Spleen (tissue), 11 donors: ENCODE measurements at regions not wholly inside any gene's neighbourhood (a gene's known extent, or its start where the extent isn't known, plus 50 kb on each side); places are given as distances from the start of the nearest gene placed in this dataset.

Experiments used
- DNase-seq: peaks from one replicate; pipeline ENCODE4 v3.0.0-alpha.2; 2020
- H3K27ac ChIP-seq, 8 donors: fragments of 200-600 bp; sonication (generic) in 7 of 8; 1 replicate in 4 of 8; 2 replicates in 4 of 8; pipeline versions ENCODE4 v1.5.0 to v1.8.0; 2016 to 2021; ENCODE audit warnings: inconsistent platforms in 4 of 8, mild to moderate bottlenecking in 4 of 8, moderate library complexity in 1 of 8
- H3K27me3 ChIP-seq, 7 donors: fragments of 200-600 bp; sonication (generic) in 6 of 7; replicated peaks in 1 of 7; 1 replicate in 4 of 7; 2 replicates in 3 of 7; pipeline versions ENCODE4 v1.5.0 to v1.8.0; 2016 to 2021; ENCODE audit warnings: inconsistent platforms in 3 of 7, mild to moderate bottlenecking in 1 of 7
- H3K36me3 ChIP-seq, 6 donors: fragments of 200-600 bp; sonication (generic) in 5 of 6; 1 replicate in 4 of 6; 2 replicates in 2 of 6; pipeline versions ENCODE4 v1.5.0 to v1.8.0; 2016 to 2021; ENCODE audit warnings: inconsistent platforms in 2 of 6
- H3K4me1 ChIP-seq, 6 donors: fragments of 200-600 bp; sonication (generic) in 5 of 6; 1 replicate in 3 of 6; 2 replicates in 3 of 6; pipeline versions ENCODE4 v1.5.0 to v1.8.0; 2016 to 2021; ENCODE audit warnings: inconsistent platforms in 3 of 6
- H3K4me3 ChIP-seq, 8 donors: fragments of 200-600 bp; sonication (generic) in 7 of 8; 1 replicate in 4 of 8; 2 replicates in 4 of 8; pipeline versions ENCODE4 v1.5.0 to v1.8.0; 2016 to 2021; ENCODE audit warnings: inconsistent platforms in 4 of 8, mild to moderate bottlenecking in 4 of 8, moderate library complexity in 2 of 8
- H3K9me3 ChIP-seq, 8 donors: fragments of 200-600 bp; sonication (generic) in 7 of 8; 1 replicate in 4 of 8; 2 replicates in 4 of 8; pipeline versions ENCODE4 v1.5.0 to v1.8.0; 2016 to 2021; ENCODE audit warnings: inconsistent platforms in 4 of 8
- CTCF ChIP-seq, 11 experiments: fragments of 200-600 bp in 7 of 11; fragments of 450-650 bp in 4 of 11; sonication (generic) in 4 of 11; IDR thresholded peaks in 8 of 11; conservative IDR thresholded peaks in 3 of 11; 1 replicate in 7 of 11; 2 replicates in 4 of 11; pipeline versions ENCODE4 v1.4.0 to v1.8.0; 2016 to 2021; ENCODE audit warnings: antibody characterized with exemption in 11 of 11, inconsistent platforms in 4 of 11, mild to moderate bottlenecking in 1 of 11
- POLR2A ChIP-seq, 3 donors: fragments of 450-650 bp; IDR thresholded peaks; one replicate each; pipeline ENCODE4 v1.5.1; 2017; ENCODE audit warnings: antibody characterized with exemption in 3 of 3, mild to moderate bottlenecking in 1 of 3
- POLR2AphosphoS5 ChIP-seq, 3 donors: sonication (generic); formaldehyde crosslinking; IDR thresholded peaks; one replicate each; pipeline ENCODE4 v1.5.1; 2017; ENCODE audit warnings: antibody characterized with exemption in 3 of 3
- WGBS, 5 donors: extraction: QIAGEN DNeasy Blood & Tissue Kit in 3 of 5; methylation state at CpG; one replicate each; pipeline versions ENCODE4 v1.1.5 to v1.1.7; 2013 to 2018; 5-methylcytosine and 5-hydroxymethylcytosine counted together
- intact Hi-C: fragments of 100-400 bp; cut with DNase I; formaldehyde crosslinking; loops from one replicate; pipeline ENCODE4 v1.15.0; 2023; ENCODE audit warnings: low total_unique reads
- donor health status: healthy with polysubstance abuse.
- donor health status: DM: no; HTN: no; CAD: no; lungs with moderate emphysema.
- donor health status: DM: no; HTN: no; CAD: no.
- donor health status: Bipolar disorder and iron deficiency.
- donor health status: healthy.
- donor health status: DM: no; HTN: no; CAD: no.
- donor health status: DM: yes; HTN: yes; CAD: no.

DNA sequence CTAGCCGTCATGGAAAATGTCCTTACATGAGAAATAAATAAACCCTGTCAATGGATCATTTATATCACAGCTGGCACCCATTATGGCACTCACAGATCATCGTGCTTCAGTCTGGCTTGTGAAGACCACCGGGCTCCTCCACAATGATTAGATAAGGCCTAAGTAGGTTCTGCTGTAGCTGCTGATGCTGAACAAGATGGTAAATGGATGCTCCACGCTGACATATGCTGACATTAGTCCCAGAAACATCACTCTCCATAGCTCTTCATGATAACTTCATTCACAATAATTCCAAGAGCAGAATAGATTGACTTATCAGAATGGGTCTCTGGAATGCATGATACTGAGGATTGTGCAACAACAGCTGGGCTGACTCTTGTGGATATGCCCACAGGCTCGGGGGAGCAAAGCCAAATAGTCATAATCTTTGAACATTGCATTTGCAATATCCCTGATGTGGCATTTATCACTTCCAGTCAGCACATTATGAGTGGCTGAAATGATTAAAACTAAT lies 63.8 kb upstream of the RXFP2 start:
- no peaks in the 10 kb centered on the region for H3K36me3 ChIP-seq
- H3K9me3 ChIP-seq = peaks cover 0 to 9% (median 0%) of the 10 kb centered on the region in 8 donors
- DNase-seq = no peak
- no peak overlapping the region for H3K4me3 ChIP-seq
- WGBS, 5 donors = 55 to 68% (median 59%) methylated on average over 5 of the region's 5 CpGs
- peak overlapping the region in 3 of 8 donors; percentile 17 to 43 (median 19) for H3K27ac ChIP-seq
- no peak for TF ChIP-seq CTCF (IDR thresholded peaks at IDR 0.05 in 8 of 11, conservative IDR thresholded peaks at IDR 0.05 in 3 of 11)
- peak in 1 of 3 donors; percentile 69 for TF ChIP-seq POLR2AphosphoS5 (IDR thresholded peaks at IDR 0.05)
- no peak for TF ChIP-seq POLR2A (IDR thresholded peaks at IDR 0.05)
- H3K27me3 ChIP-seq = no peaks in the 10 kb centered on the region
- intact Hi-C loops = no loop called here
- H3K4me1 ChIP-seq = no peaks in the 10 kb centered on the region

DNA sequence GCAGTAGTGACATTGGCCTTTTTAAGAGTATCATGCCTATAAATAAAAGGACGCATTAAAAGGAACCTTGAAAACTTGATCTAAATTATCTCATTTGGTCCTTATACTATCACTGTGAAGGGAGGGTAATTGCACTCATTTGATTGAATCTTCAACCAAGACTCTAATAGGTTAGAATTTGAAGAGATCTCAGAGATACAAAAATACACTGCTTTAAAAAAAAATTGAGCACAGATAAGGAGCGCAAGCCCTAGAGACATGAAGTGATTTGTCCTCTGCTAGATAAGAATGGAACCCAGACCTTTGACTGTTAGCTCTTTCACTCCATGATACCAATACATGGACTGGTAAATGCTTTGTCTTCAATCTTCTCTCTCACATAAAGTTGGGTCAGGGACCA lies 58.2 kb upstream of the RXFP2 start:
- no peaks in the 10 kb centered on the region for H3K4me1 ChIP-seq
- no peak overlapping the region for H3K27ac ChIP-seq
- no peaks in the 10 kb centered on the region for H3K36me3 ChIP-seq
- intact Hi-C loops = no loop called here
- no peaks in the 10 kb centered on the region for H3K27me3 ChIP-seq
- TF ChIP-seq CTCF (IDR thresholded peaks at IDR 0.05 in 8 of 11, conservative IDR thresholded peaks at IDR 0.05 in 3 of 11) = no peak
- no peak for TF ChIP-seq POLR2A (IDR thresholded peaks at IDR 0.05)
- no peak for TF ChIP-seq POLR2AphosphoS5 (IDR thresholded peaks at IDR 0.05)
- DNase-seq = no peak
- no peak overlapping the region for H3K4me3 ChIP-seq
- peaks cover 0 to 6% (median 0%) of the 10 kb centered on the region in 8 donors for H3K9me3 ChIP-seq
- WGBS, 5 donors = 73 to 87% (median 78%) methylated on average over 2 of the region's 2 CpGs

DNA sequence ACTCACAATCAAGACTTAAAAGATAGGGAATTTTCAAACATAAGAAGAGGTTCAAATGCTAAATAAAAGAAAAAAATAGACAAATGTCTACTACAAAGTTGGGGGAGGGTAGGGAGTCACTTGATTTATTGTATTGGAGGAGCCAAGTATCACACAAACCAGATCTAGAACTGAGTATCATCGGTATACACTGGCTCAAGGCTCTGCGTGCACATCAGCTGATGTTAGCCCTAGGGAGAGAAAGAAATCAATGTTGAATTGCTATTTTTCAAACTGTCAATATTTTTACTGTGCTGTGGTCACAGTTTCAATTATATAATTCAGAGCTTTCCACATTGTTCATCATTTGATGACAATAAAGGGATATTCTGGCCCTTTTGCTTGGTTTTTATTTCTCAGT lies 54.9 kb upstream of the RXFP2 start:
- WGBS, 5 donors = 79 to 95% (median 90%) methylated on average over 2 of the region's 2 CpGs
- no peak for DNase-seq
- H3K36me3 ChIP-seq = no peaks in the 10 kb centered on the region
- H3K4me3 ChIP-seq = no peak overlapping the region
- TF ChIP-seq CTCF (IDR thresholded peaks at IDR 0.05 in 8 of 11, conservative IDR thresholded peaks at IDR 0.05 in 3 of 11) = no peak
- TF ChIP-seq POLR2A (IDR thresholded peaks at IDR 0.05) = no peak
- TF ChIP-seq POLR2AphosphoS5 (IDR thresholded peaks at IDR 0.05) = no peak
- no peaks in the 10 kb centered on the region for H3K4me1 ChIP-seq
- no peaks in the 10 kb centered on the region for H3K9me3 ChIP-seq
- H3K27ac ChIP-seq = no peak overlapping the region
- intact Hi-C loops = no loop called here
- no peaks in the 10 kb centered on the region for H3K27me3 ChIP-seq

DNA sequence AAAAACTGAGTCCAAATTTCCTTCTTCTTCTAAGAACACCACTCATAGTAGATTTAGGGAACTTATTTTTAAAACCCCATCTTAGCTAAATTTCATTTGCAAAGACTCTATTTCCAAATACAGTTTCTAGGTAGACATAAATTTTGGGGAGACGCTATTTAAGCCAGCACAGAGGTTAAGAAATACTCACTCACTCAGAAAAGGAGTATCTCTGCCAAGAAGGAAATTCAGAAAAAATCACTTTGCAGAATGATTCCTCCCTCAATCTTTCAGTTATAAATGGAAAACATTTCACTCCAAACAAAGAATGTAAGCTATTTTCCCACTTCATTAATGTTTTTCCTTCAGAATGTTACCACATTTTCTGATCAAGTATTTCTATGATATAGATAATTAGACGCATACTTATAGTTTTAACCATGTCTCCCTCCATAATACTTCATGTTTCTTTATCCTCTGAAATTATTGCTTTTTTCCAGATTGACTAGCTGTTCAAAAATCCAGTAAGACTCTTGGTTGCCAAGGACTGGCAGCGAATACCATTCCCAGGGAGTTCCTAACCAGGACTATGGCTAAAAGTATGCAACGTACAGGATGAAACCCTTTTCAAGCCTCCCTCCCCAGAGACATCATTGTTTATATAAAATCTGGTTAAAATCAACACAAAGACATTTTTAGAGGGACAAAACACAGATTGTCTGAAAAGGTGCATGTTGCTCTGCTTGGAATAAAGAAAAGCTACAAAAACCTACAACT lies 52.5 kb upstream of the RXFP2 start:
- Histone ChIP-seq H3K9me3 (no peaks in the 10 kb centered on the region), H3K4me1 (no peaks in the 10 kb centered on the region), H3K36me3 (no peaks in the 10 kb centered on the region), H3K27ac (peak overlapping the region in 2 of 8 donors; percentile 22 to 38), H3K4me3 (no peak overlapping the region), H3K27me3 (no peaks in the 10 kb centered on the region)
- TF ChIP-seq POLR2A (IDR thresholded peaks at IDR 0.05) (no peak), CTCF (IDR thresholded peaks at IDR 0.05 in 8 of 11, conservative IDR thresholded peaks at IDR 0.05 in 3 of 11) (no peak), POLR2AphosphoS5 (IDR thresholded peaks at IDR 0.05) (no peak)
- intact Hi-C loops = no loop called here
- 60 to 80% (median 67%) methylated on average over 4 of the region's 4 CpGs for whole genome bisulfite sequencing, 5 donors
- no peak for DNase-seq
